ENCODE measurements at regions not wholly inside any gene's neighbourhood (a gene's known extent, or its start where the extent isn't known, plus 50 kb on each side); places are given as distances from the start of the nearest gene placed in this dataset.

GRCh38 chr3:106508331-106508893 lies 639.6 kb upstream of the CBLB start:
- Histone ChIP-seq H3K4me3 (no peak overlapping the region), H3K9me3 (no peaks in the 10 kb centered on the region), H3K27me3 (no peaks in the 10 kb centered on the region), H3K27ac (no peak overlapping the region), H3K4me1 (no peaks in the 10 kb centered on the region), H3K36me3 (no peaks in the 10 kb centered on the region)
- TF ChIP-seq CTCF (IDR thresholded peaks at IDR 0.05), result no peak
- DNase-seq (no peak), ATAC-seq (no peak)
- intact Hi-C loops (cut with DNase I), result no loop called here

GRCh38 chr3:106510206-106510605 lies 641.4 kb upstream of the CBLB start:
- ATAC-seq, result no peak
- Histone ChIP-seq H3K36me3 (no peaks in the 10 kb centered on the region), H3K27ac (no peak overlapping the region), H3K4me3 (no peak overlapping the region), H3K9me3 (no peaks in the 10 kb centered on the region), H3K27me3 (no peaks in the 10 kb centered on the region), H3K4me1 (no peaks in the 10 kb centered on the region)
- DNase-seq, result no peak
- no peak for TF ChIP-seq CTCF (IDR thresholded peaks at IDR 0.05)
- intact Hi-C loops (cut with DNase I), result no loop called here

- H3K9me3 ChIP-seq, result no peaks in the 10 kb centered on the region
- TF ChIP-seq CTCF (IDR thresholded peaks at IDR 0.05), result no peak
- no peaks in the 10 kb centered on the region for H3K36me3 ChIP-seq
- H3K27me3 ChIP-seq, result no peaks in the 10 kb centered on the region
- H3K4me1 ChIP-seq, result no peaks in the 10 kb centered on the region
- no peak overlapping the region for H3K4me3 ChIP-seq
- H3K27ac ChIP-seq, result no peak overlapping the region
- ATAC-seq (no peak), DNase-seq (no peak)
- intact Hi-C loops (cut with DNase I), result no loop called here
Measured at GRCh38 chr3:106512846-106513245, 644.0 kb upstream of the CBLB start.

- Histone ChIP-seq H3K36me3 (no peaks in the 10 kb centered on the region), H3K27ac (no peak overlapping the region), H3K27me3 (no peaks in the 10 kb centered on the region), H3K4me1 (no peaks in the 10 kb centered on the region), H3K4me3 (no peak overlapping the region), H3K9me3 (no peaks in the 10 kb centered on the region)
- no peak for TF ChIP-seq CTCF (IDR thresholded peaks at IDR 0.05)
- ATAC-seq, result no peak
- no peak for DNase-seq
- intact Hi-C loops (cut with DNase I), result no loop called here
Measured at GRCh38 chr3:106514431-106514830, 645.6 kb upstream of the CBLB start.

GRCh38 chr3:106518516-106518915 lies 649.7 kb upstream of the CBLB start:
- DNase-seq (no peak), ATAC-seq (no peak)
- intact Hi-C loops (cut with DNase I), result no loop called here
- H3K4me1 ChIP-seq, result no peaks in the 10 kb centered on the region
- no peak for TF ChIP-seq CTCF (IDR thresholded peaks at IDR 0.05)
- H3K36me3 ChIP-seq, result no peaks in the 10 kb centered on the region
- H3K27me3 ChIP-seq, result no peaks in the 10 kb centered on the region
- no peak overlapping the region for H3K27ac ChIP-seq
- no peak overlapping the region for H3K4me3 ChIP-seq
- no peaks in the 10 kb centered on the region for H3K9me3 ChIP-seq

GRCh38 chr3:106522397-106522796 lies 653.6 kb upstream of the CBLB start:
- H3K36me3 ChIP-seq, result no peaks in the 10 kb centered on the region
- H3K27ac ChIP-seq, result no peak overlapping the region
- H3K4me3 ChIP-seq, result no peak overlapping the region
- no peak for TF ChIP-seq CTCF (IDR thresholded peaks at IDR 0.05)
- intact Hi-C loops (cut with DNase I), result no loop called here
- DNase-seq (no peak), ATAC-seq (no peak)
- H3K4me1 ChIP-seq, result no peaks in the 10 kb centered on the region
- H3K9me3 ChIP-seq, result no peaks in the 10 kb centered on the region
- H3K27me3 ChIP-seq, result no peaks in the 10 kb centered on the region
